ENCODE measurements at regions not wholly inside any gene's neighbourhood (a gene's known extent, or its start where the extent isn't known, plus 50 kb on each side); places are given as distances from the start of the nearest gene placed in this dataset.

GRCh38 chr4:23036503-23036902, 343.8 kb downstream of the GBA3 start:
- TF ChIP-seq EZH2 (IDR thresholded peaks at IDR 0.05; ENCODE audit: low read length, unreplicated experiment) (no peak), CTCF (conservative IDR thresholded peaks at IDR 0.05; ENCODE audit: low read depth, low read length) (no peak), EZH2phosphoT487 (IDR thresholded peaks at IDR 0.05; ENCODE audit: borderline replicate concordance, low read length) (no peak)

All from PC-3 (cell line).